NCI-H187 (cell line): ENCODE measurements at regions not wholly inside any gene's neighbourhood (a gene's known extent, or its start where the extent isn't known, plus 50 kb on each side); places are given as distances from the start of the nearest gene placed in this dataset.
"Not testable (repeated sequence)": the region's sequence is repeated elsewhere in the genome, so short reads cannot be mapped to it uniquely, and the experiment has no call there.

Source experiments
- DNase-seq, 2 experiments: peaks; one replicate each; lab custom pipeline; 2025; lab: John Stamatoyannopoulos, UW

GRCh38 chr5:66413931-66414330 is 182.3 kb upstream of the MAST4 start:
- no peak for DNase-seq

DNA sequence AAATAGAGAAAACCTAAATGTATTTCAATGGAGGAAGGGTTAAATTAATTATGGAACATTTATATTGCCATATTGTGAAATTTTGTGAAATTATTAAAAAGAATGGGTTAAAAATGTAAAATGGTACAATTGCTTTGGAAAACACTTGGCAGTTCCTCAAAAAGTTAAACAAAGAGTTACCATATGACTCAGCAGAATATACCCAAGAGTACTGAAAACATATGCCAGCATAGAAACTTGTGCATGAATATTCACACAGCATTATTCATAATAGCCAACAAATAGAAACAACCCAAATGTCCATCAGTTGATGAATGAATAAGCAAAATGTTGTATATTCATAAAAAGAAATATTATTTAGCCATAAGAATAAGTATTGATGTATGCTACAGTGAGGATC is 181.0 kb upstream of the MAST4 start:
- no peak for DNase-seq

DNA sequence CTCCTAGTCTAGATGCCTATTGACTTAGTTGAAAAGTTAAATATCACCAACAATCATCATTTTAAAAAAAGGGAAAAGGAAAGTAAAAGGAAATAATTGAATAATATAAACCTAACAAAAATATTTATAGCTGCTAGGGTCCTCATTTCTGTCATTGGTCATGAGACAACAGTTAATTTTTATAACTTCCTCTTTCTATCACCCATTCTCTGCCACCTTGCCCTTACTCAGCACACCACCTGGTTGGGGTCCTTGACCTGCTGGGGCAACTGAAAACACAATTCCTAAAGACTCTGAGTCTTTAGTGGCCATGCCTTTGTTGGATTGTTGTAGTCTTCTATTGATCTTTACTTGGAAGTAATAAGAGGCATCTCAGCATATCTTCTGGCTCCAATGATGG is 179.5 kb upstream of the MAST4 start:
- no peak for DNase-seq

- no peak for DNase-seq
Measured at GRCh38 chr5:66417781-66418180, 178.4 kb upstream of the MAST4 start.

- no peak for DNase-seq
Measured at GRCh38 chr5:66423484-66423883, 172.7 kb upstream of the MAST4 start.

DNA sequence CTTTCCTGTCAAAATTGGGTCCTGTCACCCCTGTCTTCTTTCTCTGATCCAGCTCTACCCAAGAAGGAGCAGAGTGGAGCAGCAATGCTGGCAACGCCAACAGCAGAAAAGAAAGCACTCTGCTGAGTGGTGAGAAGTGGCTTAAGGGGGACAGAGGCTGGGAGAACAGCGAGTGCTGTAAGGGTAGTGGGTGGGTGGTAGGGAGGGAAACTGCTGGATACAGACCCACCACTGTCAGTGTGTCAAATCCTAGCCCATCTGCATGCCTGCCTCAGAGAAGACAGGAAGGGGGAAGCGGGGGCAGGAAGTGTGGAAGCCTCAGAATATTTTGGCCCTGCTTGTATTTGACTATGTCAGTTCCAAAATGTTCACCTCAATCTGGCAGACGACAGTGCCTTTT is 170.4 kb upstream of the MAST4 start:
- no peak for DNase-seq

DNA sequence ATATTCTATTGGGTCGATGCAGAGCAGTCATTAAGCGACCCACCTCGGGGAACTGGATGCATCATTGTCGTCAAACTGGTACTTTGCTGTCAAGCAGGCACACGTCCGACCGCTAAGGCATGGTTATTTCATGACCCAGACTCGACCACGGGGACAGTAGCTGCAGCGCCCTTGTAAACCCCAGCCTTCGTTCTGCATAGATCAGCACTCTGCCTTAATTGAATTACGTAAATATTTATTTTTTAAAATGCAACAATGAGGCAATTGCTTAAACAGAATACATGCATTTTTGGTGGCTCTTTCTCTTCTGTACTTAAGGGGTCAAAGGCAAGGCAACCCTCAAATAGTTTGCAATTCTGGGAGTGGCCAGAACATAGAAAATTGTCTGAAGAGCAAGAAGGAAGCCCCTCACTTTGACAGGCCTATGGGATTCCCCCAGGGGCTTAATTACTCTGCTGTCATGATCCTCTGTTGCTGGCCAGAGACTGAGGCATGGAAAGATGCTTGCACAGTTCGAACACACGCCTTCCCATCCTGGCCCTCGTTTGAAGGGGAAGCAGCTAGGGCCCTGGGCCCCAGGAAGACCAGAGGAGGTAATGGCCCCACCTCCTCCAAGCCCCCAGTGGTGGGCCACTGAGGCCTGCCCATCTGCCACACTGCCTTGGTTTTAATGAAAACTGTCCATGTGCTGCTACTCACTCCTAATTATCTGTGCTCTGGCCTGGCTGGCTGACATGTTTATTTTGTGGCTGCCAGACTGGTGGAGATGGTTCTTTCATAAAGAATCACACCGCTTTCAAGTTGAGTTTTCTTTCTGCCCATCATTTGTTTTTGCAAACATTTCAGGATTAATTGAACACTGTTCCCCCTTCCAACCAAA is 169.7 kb upstream of the MAST4 start:
- no peak for DNase-seq

GRCh38 chr5:66427139-66427442 is 169.1 kb upstream of the MAST4 start:
- DNase-seq: no peak

DNA sequence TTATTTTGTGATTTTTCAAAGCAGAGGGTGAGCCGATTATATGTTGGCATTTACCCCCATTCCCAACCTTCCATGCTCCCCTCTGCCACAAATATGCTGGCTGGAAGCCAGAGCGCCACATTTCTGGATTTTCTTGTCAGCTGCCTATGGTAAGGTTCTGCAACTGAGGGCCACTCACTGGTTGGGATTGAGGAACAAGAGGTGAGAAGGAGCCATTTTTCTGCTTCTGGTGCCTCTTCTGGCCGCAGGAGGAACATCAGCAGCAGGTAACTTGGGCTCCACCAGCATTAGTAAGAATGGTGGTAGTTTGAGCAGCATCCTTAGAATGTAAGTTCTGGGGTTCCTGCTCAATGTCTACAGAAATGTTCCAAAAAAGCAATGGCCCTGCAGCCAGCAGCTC is 159.5 kb upstream of the MAST4 start:
- DNase-seq: no peak

- no peak for DNase-seq
Measured at GRCh38 chr5:66438087-66438486, 158.1 kb upstream of the MAST4 start.

- no peak for DNase-seq
Measured at GRCh38 chr5:66438696-66439095, 157.5 kb upstream of the MAST4 start.

- no peak for DNase-seq
Measured at GRCh38 chr5:66440202-66440680, 156.0 kb upstream of the MAST4 start.

- no peak for DNase-seq
Measured at GRCh38 chr5:66441351-66441750, 154.8 kb upstream of the MAST4 start.

GRCh38 chr5:66442951-66443445 is 153.2 kb upstream of the MAST4 start:
- no peak for DNase-seq

DNA sequence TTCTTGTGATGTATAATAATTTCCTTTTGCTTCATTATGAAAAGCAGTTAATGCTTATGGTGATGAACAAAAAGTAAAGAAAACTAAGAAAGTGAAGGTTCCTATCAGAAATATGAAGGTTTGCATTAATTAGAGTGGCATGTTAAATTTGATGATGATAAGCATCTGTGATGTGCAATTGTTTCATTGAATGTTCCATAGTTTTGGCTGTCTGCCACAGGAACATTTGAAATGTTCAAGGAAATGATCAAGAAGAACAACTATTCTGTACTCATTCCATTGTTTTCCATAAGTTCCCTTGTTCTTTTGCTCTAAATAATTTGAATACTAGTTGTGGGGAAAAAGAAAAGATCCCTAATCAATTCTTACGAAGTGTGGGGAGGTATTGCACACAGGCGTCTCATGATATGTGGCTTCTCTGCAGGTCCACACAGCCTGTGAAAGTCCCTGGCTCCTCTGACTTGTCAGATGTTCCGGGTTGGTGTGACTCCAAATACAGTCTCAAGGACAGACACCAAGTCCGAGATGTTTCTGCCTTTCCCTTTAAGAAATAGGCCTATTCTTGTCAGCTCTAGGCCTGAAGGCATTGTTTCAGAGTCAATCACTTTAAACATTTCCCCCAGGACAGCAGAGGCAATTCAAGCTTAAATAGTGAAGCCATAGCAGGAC is 152.6 kb upstream of the MAST4 start:
- DNase-seq: no peak

DNA sequence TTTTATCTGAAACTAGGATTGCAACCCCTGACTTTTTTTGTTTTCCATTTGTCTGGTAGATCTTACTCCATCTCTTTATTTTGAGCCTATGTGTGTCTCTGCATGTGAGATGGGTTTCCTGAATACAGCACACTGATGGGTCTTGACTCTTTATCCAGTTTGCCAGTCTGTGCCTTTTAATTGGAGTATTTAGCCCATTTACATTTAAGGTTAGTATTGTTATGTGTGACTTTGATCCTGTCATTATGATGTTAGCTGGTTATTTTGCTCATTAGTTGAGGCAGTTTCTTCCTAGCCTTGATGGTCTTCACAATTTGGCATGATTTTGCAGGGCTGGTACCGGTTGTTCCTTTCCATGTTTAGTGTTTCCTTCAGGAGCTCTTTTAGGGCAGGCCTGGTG is 148.1 kb upstream of the MAST4 start:
- not testable (repeated sequence) for DNase-seq

DNA sequence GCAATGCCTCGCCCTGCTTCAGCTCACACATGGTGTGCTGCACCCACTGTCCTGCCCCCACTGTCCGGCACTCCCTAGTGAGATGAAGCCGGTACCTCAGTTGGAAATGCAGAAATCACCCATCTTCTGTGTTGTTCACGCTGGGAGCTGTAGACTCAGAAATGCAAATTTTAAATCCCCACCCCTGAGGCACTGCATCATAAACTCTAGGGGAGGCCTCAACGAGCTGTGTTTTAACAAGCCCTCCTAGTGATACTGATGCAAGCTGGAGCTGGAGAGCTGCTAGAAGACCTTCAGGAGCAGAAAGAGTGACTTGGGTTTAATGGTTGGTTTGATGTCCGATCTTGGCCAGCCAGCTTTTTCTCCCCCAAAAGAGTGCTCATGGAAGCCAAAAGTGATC is 146.0 kb upstream of the MAST4 start:
- DNase-seq: no peak

- DNase-seq: no peak
Measured at GRCh38 chr5:66450988-66451387, 145.2 kb upstream of the MAST4 start.

- DNase-seq: no peak
Measured at GRCh38 chr5:66452109-66452508, 144.1 kb upstream of the MAST4 start.

DNA sequence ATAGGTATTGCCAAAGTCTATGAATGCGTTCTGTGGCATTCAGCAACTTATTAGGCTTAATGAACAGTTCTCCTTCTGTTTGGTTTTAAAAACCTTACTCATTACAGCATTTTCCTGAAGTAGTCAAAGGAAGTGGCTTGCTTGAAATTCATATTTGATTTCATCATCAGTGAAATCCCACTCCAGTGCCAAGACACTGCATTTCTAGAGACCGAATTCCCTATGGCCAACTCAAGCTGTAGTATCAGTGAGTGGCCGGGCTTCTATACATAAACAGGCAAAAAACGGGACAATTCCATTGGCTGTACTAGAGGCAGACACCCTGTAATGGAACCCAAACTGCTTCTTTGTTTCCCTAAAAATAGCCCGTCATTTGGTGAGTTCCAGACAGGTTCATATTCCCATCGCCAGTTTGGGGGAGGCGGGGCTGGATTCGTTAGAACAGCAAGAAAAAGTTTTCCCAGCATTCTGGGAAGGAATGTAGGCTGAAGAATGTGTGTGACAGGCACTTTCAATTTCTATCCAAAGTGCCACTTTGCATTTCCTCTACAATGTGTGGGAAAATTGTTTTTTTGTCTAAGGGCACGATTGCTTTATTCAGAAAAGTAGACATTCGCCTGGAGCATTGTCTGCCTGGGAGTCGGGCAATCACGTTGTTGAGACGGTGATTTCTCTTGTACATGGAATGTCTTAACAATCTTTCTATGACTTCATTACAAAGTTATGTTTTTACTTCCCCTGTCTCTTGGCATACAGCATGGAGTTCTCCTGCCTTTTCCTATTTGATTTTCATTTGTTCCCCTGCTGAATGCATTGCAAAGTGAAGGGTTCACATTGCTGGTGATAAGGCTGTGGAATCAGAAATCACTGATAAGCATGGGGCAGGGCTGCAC is 141.8 kb upstream of the MAST4 start:
- no peak for DNase-seq

GRCh38 chr5:66459728-66460127 is 136.5 kb upstream of the MAST4 start:
- DNase-seq: no peak

GRCh38 chr5:66467564-66467963 is 128.6 kb upstream of the MAST4 start:
- DNase-seq: no peak
